GM12873 (cell line): ENCODE measurements at regions not wholly inside any gene's neighbourhood (a gene's known extent, or its start where the extent isn't known, plus 50 kb on each side); places are given as distances from the start of the nearest gene placed in this dataset.

ENCODE experiments used
- TF ChIP-seq, protein P1 (sequence below): IDR thresholded peaks from 2 replicates; pipeline ENCODE4 v1.5.1; 2012; ENCODE audit warnings: low read depth, mild to moderate bottlenecking, moderate library complexity, low read length, control low read depth; ENCODE audit not compliant: insufficient read depth; ENCODE audit errors: missing control alignments

DNA sequence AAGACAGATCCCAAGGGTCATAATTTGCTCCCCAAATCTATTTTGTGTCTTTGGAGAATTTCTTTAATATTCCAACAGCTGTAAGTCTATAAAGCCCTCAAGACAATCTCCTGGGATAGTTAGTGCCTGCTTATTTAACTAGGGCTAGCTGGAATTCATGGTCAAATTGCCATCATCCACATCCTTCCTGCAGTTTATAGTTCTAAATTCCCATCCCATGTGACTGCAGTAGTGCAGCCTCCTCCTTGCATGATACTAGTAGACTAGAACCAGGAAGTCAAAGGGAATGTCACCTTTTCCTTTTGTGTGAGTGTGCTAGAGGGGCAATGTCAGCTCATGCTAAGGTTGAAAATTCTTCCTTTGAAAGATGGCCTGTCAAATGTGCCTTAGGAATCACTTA, 214.8 kb upstream of the PIK3R1 start:
- TF ChIP-seq, protein P1, sequence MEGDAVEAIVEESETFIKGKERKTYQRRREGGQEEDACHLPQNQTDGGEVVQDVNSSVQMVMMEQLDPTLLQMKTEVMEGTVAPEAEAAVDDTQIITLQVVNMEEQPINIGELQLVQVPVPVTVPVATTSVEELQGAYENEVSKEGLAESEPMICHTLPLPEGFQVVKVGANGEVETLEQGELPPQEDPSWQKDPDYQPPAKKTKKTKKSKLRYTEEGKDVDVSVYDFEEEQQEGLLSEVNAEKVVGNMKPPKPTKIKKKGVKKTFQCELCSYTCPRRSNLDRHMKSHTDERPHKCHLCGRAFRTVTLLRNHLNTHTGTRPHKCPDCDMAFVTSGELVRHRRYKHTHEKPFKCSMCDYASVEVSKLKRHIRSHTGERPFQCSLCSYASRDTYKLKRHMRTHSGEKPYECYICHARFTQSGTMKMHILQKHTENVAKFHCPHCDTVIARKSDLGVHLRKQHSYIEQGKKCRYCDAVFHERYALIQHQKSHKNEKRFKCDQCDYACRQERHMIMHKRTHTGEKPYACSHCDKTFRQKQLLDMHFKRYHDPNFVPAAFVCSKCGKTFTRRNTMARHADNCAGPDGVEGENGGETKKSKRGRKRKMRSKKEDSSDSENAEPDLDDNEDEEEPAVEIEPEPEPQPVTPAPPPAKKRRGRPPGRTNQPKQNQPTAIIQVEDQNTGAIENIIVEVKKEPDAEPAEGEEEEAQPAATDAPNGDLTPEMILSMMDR = no peak

DNA sequence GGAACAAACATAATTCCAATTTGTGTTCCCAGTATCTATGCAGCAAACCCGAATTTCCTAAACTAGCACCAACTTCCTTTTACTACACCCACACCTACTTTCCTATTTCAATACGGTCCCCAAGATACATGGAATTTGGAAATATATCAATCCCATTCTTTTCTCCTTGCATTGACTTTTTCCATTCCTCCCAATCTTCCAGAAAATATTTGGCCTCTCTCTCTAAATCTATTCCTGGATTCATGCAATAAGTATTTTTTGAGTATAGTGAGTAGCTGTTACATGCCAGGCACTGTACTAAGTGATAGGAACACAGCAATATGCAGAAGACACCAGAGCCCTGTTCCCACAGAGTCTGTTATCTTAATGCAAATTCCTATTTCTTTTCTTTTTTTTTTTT, 216.2 kb upstream of the PIK3R1 start:
- TF ChIP-seq, protein P1 = no peak

DNA sequence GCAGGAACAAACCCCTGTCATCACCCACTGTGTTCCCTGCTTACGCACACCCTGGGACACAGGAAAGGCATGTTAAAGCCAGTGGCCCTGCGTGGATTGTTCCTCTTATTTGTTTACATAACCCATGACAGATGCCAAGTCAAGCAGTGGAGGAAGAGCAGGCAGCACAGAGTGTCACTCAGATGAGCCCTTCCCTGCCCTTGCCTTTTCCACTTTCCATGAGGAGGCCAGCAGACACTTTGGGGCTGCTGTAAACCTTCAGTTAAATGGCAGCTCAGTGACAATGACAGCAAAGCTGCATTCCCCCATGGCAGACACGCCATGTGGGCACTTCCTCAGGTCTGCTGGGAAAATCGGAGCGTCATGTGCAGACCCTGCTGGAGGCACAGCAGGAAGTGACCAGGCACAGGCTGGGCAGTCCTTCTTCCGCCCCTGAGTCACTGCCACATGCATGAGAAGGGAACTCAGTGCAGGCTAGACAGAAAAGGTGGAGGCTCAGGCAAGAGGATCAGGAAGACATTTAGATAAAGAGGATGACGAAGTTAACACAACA, 216.8 kb upstream of the PIK3R1 start:
- TF ChIP-seq, protein P1 = no peak

DNA sequence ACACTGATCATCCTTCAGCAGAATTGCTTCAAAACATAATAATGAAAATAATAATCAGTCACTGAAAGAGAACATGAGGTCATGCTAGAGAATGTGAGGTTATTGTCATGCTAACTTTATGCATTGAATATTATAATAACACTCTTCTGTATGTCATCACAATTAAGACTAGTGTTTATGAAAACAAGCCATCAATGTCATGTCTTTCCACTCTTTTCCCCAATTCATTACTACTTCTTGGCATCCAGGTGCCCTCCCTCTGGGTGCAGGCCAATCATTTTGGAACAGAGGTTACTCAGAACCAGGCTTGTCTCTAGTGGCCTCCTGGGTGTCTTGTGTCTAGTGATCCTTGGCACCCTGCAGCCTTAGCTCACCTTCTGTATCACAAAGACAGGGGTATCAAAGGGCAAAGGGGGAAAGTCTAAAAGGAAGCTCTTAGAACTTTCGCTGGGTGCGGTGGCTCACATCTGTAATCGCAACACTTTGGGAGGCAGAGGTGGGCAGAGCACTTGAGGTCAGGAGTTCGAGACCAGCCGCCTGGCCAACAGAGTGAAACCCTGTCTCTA, 217.6 kb upstream of the PIK3R1 start:
- TF ChIP-seq, protein P1 = no peak

DNA sequence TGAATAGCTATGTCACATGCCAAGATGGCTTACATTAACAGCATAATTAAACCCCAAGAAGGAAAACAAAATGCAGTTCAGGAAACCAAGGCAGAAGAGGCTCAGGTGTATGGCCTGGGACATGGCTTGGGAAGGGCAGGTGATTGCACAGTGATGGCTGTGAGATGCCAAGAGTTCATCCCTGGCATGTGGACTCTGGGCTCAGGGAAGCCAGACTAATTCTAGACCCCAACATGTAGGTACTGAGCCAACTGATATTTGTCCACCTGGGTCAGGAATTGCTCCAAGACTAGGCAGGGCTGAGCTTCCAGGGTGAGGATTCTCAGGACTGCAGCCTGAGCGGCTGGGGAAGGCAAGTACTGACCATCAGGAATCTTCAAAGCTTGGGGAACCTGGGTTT, 218.4 kb upstream of the PIK3R1 start:
- TF ChIP-seq, protein P1 = no peak

DNA sequence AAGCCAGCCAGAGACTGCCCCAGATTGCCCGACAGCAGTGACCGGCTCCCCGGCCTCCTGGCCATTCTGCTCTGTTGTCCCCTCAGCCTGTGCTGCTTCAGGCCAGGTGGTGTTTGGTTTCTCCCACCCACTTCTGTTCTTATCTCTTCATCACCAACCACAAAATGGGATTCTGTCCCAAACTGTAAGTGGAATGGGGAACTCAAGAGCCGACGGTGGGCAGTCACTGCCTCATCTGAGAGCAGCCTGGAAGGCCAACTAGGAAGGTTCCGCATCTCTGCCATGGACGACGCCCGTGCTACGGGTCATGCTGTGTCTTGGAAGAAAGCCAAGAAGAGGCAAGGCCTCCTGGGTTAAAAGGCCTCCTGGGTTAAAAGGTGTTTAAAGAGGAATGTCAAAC, 219.0 kb upstream of the PIK3R1 start:
- TF ChIP-seq, protein P1 = no peak

DNA sequence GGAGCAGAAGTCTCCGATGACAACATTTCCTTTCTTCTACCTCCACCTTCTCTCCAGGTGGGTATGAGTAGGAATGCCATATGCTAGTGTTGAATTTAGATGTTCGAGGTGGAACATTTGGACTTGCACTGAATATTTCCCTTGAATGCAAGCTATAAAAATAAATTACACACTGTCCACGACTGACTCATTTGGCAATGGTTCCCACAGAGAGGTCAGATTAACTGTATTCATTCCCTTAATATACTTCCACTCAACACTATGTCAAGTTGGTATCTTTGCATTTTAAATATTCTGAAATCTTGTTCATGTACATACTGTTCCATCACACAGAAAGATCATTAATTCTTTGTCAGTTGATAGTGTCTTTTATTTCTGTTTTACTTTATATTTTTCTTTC, 222.6 kb upstream of the PIK3R1 start:
- TF ChIP-seq, protein P1 = no peak
